Activated naive CD4-positive, alpha-beta T cell treated with anti-CD3 and anti-CD28 coated beads, Interleukin-2, amount 50 U/mL, for 16 hours (primary cell): ENCODE measurements at regions not wholly inside any gene's neighbourhood (a gene's known extent, or its start where the extent isn't known, plus 50 kb on each side); places are given as distances from the start of the nearest gene placed in this dataset.

Source experiments
- DNase-seq: peaks from one replicate; pipeline ENCODE4 v3.0.0-alpha.2; 2020

GRCh38 chr5:118258223-118258622 is 730.1 kb downstream of the DTWD2 start:
- DNase-seq, result no peak

- DNase-seq, result no peak
Measured at GRCh38 chr5:118257066-118257465, 731.3 kb downstream of the DTWD2 start.

- no peak for DNase-seq
Measured at GRCh38 chr5:118253225-118254061, 734.9 kb downstream of the DTWD2 start.

GRCh38 chr5:118249386-118249785 is 739.0 kb downstream of the DTWD2 start:
- DNase-seq, result no peak

GRCh38 chr5:118247458-118247857 is 740.9 kb downstream of the DTWD2 start:
- DNase-seq, result no peak

GRCh38 chr5:118243613-118244012 is 744.7 kb downstream of the DTWD2 start:
- no peak for DNase-seq

GRCh38 chr5:118243068-118243467 is 745.3 kb downstream of the DTWD2 start:
- no peak for DNase-seq

- no peak for DNase-seq
Measured at GRCh38 chr5:118236108-118236849, 752.1 kb downstream of the DTWD2 start.

- DNase-seq, result no peak
Measured at GRCh38 chr5:118233606-118234005, 754.7 kb downstream of the DTWD2 start.

- no peak for DNase-seq
Measured at GRCh38 chr5:118228489-118228888, 759.9 kb downstream of the DTWD2 start.

GRCh38 chr5:118224546-118224945 is 763.8 kb downstream of the DTWD2 start:
- no peak for DNase-seq

- no peak for DNase-seq
Measured at GRCh38 chr5:118220556-118221195, 767.7 kb downstream of the DTWD2 start.

- no peak for DNase-seq
Measured at GRCh38 chr5:118211606-118212005, 776.7 kb downstream of the DTWD2 start.

- DNase-seq, result no peak
Measured at GRCh38 chr5:118208031-118208453, 780.3 kb downstream of the DTWD2 start.

GRCh38 chr5:118199801-118200200 is 788.5 kb downstream of the DTWD2 start:
- no peak for DNase-seq

GRCh38 chr5:118196229-118196628 is 792.1 kb downstream of the DTWD2 start:
- no peak for DNase-seq

GRCh38 chr5:118195211-118195610 is 793.1 kb downstream of the DTWD2 start:
- DNase-seq, result no peak

- DNase-seq, result no peak
Measured at GRCh38 chr5:118193194-118193905, 795.0 kb downstream of the DTWD2 start.

GRCh38 chr5:118185018-118185417 is 803.3 kb downstream of the DTWD2 start:
- DNase-seq, result no peak

- DNase-seq, result no peak
Measured at GRCh38 chr5:118176146-118176545, 812.2 kb downstream of the DTWD2 start.

GRCh38 chr5:118174671-118175070 is 813.7 kb downstream of the DTWD2 start:
- DNase-seq, result no peak

GRCh38 chr5:118173340-118173739 is 815.0 kb downstream of the DTWD2 start:
- DNase-seq, result no peak

GRCh38 chr5:118165619-118166018 is 822.7 kb downstream of the DTWD2 start:
- DNase-seq, result no peak
